ENCODE measurements at regions not wholly inside any gene's neighbourhood (a gene's known extent, or its start where the extent isn't known, plus 50 kb on each side); places are given as distances from the start of the nearest gene placed in this dataset.
"Not testable (repeated sequence)": the region's sequence is repeated elsewhere in the genome, so short reads cannot be mapped to it uniquely, and the experiment has no call there.

DNA sequence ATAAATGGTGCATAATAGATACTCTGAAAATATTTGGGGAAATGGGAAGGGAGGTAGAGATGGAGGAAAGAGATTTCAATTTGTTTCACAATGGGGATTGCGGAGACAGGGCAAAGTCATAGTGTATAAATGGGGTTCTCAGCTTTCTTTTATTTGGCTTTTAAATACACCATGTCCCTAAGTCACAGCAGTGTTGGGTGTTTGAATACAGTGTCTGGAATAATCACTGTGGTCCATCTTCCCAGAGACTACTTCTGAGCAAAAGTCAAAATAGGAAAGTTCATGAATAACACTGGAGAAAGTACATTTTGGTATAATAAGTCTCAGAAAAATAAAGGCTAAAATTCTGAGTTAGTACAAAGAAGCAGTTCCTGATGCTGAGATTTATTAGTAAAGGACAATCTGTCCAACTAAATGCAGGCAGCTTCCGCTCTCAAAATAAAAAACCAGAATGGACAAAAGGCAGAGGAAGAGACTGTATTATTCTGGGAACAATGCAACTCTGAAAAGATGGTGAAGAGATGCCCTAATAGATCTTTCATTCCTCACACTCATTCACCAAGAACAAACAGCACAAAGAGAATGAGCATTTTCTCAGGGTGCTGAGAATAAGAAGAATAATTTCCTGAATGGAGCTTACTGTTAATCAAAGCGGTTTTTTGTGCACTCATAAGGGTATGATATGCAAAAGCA is 295.4 kb upstream of the PIK3C3 start:
- CTCF ChIA-PET: no interaction called here
- H3K36me3 Mint-ChIP-seq (ENCODE audit: low read depth): no peaks in the 10 kb centered on the region
- DNase-seq (no peak), ATAC-seq (no peak)
- H3K4me1 Mint-ChIP-seq (ENCODE audit: low read depth): no peaks in the 10 kb centered on the region
- POLR2A ChIA-PET: no interaction called here
- H3K9me3 Mint-ChIP-seq (ENCODE audit: insufficient read depth): no peaks in the 10 kb centered on the region
- no peaks in the 10 kb centered on the region for H3K27me3 Mint-ChIP-seq (ENCODE audit: low read depth)
- no peak overlapping the region for H3K27ac Mint-ChIP-seq
- no peak overlapping the region for H3K4me3 Mint-ChIP-seq

DNA sequence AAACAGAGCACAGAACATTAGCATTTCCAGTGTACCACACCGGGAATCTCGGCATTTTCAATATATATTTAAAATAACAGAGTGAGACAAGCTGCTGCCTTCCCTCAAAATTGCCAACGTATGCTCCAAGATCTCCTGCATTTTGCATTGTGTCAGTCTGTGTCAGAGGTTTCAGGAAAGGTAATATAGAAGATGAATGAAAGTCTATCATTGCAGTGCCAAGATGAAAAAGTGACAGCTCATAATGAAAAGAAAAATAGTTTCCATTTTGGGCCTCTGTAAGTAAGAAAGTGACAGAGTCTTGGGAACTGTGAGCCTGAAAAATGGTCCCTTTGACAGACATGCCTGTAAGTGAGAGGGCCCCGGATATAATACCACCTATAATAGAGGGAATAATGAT is 297.8 kb upstream of the PIK3C3 start:
- Mint-ChIP-seq H3K4me1 (ENCODE audit: low read depth) (no peaks in the 10 kb centered on the region), H3K4me3 (no peak overlapping the region), H3K27me3 (ENCODE audit: low read depth) (no peaks in the 10 kb centered on the region), H3K36me3 (ENCODE audit: low read depth) (no peaks in the 10 kb centered on the region), H3K9me3 (ENCODE audit: insufficient read depth) (no peaks in the 10 kb centered on the region), H3K27ac (no peak overlapping the region)
- ATAC-seq (no peak), DNase-seq (no peak)
- ChIA-PET CTCF (no interaction called here), POLR2A (no interaction called here)

DNA sequence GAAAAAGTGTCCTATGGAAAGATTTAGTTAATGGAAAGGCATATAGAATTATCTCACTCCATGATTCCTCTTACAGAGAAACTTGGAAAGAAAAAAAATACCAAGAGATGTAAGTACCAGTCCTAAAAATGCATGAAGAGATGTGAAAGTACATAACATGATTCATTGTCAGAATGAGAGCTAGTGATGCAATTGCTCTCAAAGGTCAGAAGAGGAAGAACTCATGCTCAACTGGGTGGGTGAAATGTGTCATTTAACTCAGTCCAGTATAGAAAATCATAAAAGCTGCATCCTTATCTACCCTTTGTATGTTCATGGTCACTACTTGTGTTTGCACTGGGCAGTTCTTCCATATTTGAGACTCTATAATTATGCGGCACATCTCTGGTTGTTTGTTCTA is 300.0 kb upstream of the PIK3C3 start:
- ATAC-seq (no peak), DNase-seq (no peak)
- Mint-ChIP-seq H3K36me3 (ENCODE audit: low read depth) (no peaks in the 10 kb centered on the region), H3K27ac (no peak overlapping the region), H3K4me1 (ENCODE audit: low read depth) (no peaks in the 10 kb centered on the region), H3K9me3 (ENCODE audit: insufficient read depth) (peaks cover 6% of the 10 kb centered on the region), H3K27me3 (ENCODE audit: low read depth) (no peaks in the 10 kb centered on the region), H3K4me3 (no peak overlapping the region)
- CTCF ChIA-PET: no interaction called here
- POLR2A ChIA-PET: no interaction called here

DNA sequence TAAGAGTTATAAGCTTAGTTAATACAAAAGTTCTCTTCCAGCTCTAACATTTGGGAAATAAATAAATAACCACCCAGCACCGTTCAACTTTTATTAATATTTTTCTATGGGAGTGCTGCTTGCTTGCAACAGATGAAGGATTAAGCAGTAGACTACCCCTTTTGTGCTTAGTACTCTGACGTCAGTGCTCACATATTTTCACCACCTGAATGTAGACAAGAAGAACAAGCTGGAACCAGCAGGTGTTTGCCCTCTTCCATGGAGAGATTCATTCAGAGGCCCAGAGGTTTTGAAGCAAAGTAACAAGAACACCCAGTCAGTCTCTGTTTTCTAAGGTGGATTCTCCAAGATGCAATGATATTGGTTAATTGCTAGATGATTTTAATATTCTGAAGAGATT is 307.1 kb upstream of the PIK3C3 start:
- peaks cover 6% of the 10 kb centered on the region for H3K9me3 Mint-ChIP-seq (ENCODE audit: insufficient read depth)

DNA sequence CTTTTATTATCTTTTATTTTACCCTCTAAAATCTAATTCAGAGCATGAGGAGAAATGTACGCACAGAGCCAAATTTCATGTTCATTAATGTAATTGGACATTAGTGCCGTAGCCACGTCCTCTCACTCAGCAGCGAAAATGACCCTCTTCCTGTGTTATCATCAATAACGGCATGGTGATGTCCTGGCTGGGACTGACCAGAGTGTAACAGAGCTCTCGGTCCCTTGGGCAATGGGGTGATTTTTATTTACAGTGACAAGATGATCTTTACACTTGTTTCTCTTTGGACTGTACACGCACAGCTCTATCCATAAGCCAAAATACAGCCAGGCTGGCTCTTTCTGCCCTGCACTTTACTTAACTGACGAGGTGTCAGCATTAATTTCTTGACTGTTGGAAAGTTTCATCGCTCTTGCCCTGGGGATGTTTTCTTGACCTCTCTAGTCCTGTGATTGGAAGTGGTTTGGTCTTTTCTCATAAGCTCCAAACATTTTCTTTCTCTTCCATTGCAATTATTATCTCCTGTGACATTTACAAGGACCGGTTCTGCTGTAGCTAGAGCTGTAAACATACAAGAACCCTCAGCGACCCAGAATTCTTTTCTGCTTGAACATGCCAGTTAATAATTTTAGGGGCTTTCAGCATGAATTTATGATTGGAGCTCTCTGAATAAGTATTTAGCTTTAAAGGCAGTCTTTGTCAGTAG is 308.0 kb upstream of the PIK3C3 start:
- ChIA-PET CTCF (interaction anchor here (0.6 kb wide), 1 partner anchor 336 kb away, joined by 3 read pairs; no protein-coding TSS in a partner anchor), POLR2A (no interaction called here)
- no peak for DNase-seq
- no peak for ATAC-seq
- Mint-ChIP-seq H3K27ac (no peak overlapping the region), H3K4me1 (ENCODE audit: low read depth) (no peaks in the 10 kb centered on the region), H3K36me3 (ENCODE audit: low read depth) (no peaks in the 10 kb centered on the region), H3K4me3 (no peak overlapping the region), H3K9me3 (ENCODE audit: insufficient read depth) (peaks cover 6% of the 10 kb centered on the region), H3K27me3 (ENCODE audit: low read depth) (no peaks in the 10 kb centered on the region)

More for the DNA sequence above, 307.1 kb upstream of the PIK3C3 start:
- Mint-ChIP-seq H3K36me3 (ENCODE audit: low read depth) (no peaks in the 10 kb centered on the region), H3K4me3 (no peak overlapping the region), H3K27me3 (ENCODE audit: low read depth) (no peaks in the 10 kb centered on the region), H3K27ac (no peak overlapping the region), H3K4me1 (ENCODE audit: low read depth) (no peaks in the 10 kb centered on the region)
- POLR2A ChIA-PET: no interaction called here
- no peak for DNase-seq
- CTCF ChIA-PET: no interaction called here
- no peak for ATAC-seq

DNA sequence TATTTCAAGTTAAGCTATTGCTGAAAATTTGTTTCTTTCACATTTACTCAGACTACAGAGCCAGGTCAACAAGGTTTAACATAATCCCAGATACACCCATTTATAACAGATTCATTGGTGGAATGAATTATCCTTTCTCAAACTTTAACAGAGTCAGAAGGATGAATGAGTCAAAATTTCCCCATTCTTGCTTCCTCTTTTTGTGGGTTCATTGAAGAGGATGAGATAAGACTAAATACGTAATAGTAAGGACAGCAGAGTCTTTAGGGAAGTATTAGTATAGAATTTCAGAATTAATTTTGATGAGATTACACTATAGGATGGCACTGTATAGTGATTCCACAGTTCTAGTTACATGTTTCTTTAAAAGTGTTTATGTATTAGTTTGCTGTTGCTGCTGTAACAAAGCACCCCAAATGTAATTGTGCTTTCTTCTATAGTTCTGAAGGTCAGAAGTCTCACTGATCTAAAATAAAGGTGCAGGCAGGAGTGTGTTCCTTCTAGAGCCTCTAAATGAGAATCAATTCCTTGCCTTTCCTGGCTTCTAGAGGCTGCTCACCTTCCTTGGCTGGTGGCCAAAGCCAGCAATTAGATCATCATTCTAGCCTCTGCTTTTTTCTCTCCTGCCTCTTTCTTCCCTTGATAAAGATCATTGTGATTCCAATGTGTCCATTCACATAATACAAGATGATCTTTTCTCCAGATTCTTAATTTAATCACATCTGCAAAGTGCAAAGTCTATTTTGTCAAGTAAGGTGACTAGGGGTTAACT is 309.3 kb upstream of the PIK3C3 start:
- ChIA-PET POLR2A (no interaction called here), CTCF (no interaction called here)
- DNase-seq (no peak), ATAC-seq (no peak)
- H3K27me3 Mint-ChIP-seq (ENCODE audit: low read depth): no peaks in the 10 kb centered on the region
- no peaks in the 10 kb centered on the region for H3K36me3 Mint-ChIP-seq (ENCODE audit: low read depth)
- no peak overlapping the region for H3K27ac Mint-ChIP-seq
- H3K4me1 Mint-ChIP-seq (ENCODE audit: low read depth): no peaks in the 10 kb centered on the region
- no peak overlapping the region for H3K4me3 Mint-ChIP-seq
- H3K9me3 Mint-ChIP-seq (ENCODE audit: insufficient read depth): no peaks in the 10 kb centered on the region

DNA sequence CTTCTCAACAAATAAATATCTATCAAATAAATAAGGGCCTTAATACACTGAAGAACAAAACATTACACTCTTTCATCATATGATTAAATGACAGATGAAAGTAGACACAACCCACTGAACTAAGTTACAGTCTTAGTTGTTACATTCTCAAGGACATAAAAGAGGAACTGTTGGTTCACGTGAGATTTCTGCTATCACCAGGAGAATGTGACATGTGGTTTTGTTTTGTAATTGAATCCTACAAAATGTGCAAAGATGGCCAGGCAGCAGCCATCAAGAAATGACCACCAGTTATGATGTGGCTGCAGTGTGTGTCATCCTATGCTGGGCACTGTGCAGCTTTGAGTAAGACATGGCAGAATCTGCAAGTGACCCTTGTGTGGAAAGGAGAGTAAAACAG is 310.6 kb upstream of the PIK3C3 start:
- Mint-ChIP-seq H3K4me1 (ENCODE audit: low read depth) (no peaks in the 10 kb centered on the region), H3K4me3 (no peak overlapping the region), H3K27me3 (ENCODE audit: low read depth) (no peaks in the 10 kb centered on the region), H3K36me3 (ENCODE audit: low read depth) (no peaks in the 10 kb centered on the region), H3K27ac (no peak overlapping the region), H3K9me3 (ENCODE audit: insufficient read depth) (no peaks in the 10 kb centered on the region)
- POLR2A ChIA-PET: no interaction called here
- DNase-seq (no peak), ATAC-seq (no peak)
- CTCF ChIA-PET: no interaction called here

DNA sequence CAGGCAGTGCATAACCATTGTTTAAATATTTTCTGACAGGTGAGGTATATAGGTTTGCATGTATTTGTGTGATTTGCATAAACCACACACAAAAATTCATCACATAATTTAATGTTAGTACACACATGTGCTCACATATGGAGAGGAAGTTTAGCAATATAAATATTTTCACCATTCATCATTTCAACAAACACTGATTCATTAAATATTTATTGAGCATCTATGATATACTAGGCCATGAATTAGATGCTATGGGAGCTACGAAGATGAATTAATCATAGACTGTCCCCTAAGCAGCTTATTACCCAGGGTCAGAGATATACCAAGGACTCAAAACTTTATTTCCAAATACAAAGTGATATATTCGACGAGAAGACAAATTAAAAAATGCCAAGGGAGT is 311.6 kb upstream of the PIK3C3 start:
- ATAC-seq (no peak), DNase-seq (no peak)
- Mint-ChIP-seq H3K4me3 (no peak overlapping the region), H3K27me3 (ENCODE audit: low read depth) (no peaks in the 10 kb centered on the region), H3K9me3 (ENCODE audit: insufficient read depth) (no peaks in the 10 kb centered on the region), H3K4me1 (ENCODE audit: low read depth) (no peaks in the 10 kb centered on the region), H3K27ac (no peak overlapping the region), H3K36me3 (ENCODE audit: low read depth) (no peaks in the 10 kb centered on the region)
- POLR2A ChIA-PET: no interaction called here
- CTCF ChIA-PET: no interaction called here

DNA sequence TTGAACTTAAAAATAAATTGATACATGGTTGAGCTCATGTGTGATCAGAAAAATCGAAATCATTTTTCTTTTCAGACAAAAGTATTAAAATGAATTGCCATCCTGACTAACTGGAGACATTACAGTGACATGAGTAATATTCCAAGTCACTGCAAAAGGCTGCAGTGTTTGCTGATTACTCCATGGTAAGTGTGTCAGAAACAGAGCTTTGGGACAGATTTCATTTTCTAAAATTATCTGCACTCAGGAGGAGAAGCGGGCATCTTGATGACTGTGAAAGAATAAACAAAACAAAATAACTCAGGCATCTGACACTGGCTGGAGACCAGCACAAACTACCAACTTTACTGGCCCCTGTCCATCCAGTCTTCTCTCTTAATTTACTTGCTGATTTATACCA is 312.3 kb upstream of the PIK3C3 start:
- no peak for ATAC-seq
- ChIA-PET POLR2A (no interaction called here), CTCF (no interaction called here)
- no peak for DNase-seq
- Mint-ChIP-seq H3K27me3 (ENCODE audit: low read depth) (no peaks in the 10 kb centered on the region), H3K9me3 (ENCODE audit: insufficient read depth) (no peaks in the 10 kb centered on the region), H3K27ac (no peak overlapping the region), H3K36me3 (ENCODE audit: low read depth) (no peaks in the 10 kb centered on the region), H3K4me3 (no peak overlapping the region), H3K4me1 (ENCODE audit: low read depth) (no peaks in the 10 kb centered on the region)

DNA sequence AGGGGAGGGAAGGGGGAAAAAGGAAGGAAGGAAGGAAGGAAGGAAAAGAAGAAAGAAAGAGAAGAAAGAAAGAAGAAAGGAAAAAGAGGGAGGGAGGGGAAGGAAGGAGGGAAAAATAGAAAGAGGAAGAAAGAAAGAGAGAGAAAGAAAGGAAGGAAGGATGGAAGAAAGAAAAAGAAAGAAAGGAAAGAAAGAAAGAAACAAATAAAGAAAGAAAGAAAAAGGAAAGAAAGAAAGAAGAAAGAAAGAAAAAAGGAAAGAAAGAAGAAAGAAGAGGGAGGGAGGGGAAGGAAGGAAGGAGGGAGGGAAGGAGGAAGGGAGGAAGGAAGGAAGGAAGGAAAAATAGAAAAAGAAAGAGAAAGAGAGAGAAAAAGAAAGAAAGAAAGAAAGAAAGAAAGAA is 315.8 kb upstream of the PIK3C3 start:
- no peaks in the 10 kb centered on the region for H3K27me3 Mint-ChIP-seq (ENCODE audit: low read depth)
- ChIA-PET POLR2A (no interaction called here), CTCF (no interaction called here)
- no peak overlapping the region for H3K27ac Mint-ChIP-seq
- no peak overlapping the region for H3K4me3 Mint-ChIP-seq
- H3K9me3 Mint-ChIP-seq (ENCODE audit: insufficient read depth): no peaks in the 10 kb centered on the region
- ATAC-seq: no peak
- DNase-seq: no peak
- no peaks in the 10 kb centered on the region for H3K36me3 Mint-ChIP-seq (ENCODE audit: low read depth)
- no peaks in the 10 kb centered on the region for H3K4me1 Mint-ChIP-seq (ENCODE audit: low read depth)

DNA sequence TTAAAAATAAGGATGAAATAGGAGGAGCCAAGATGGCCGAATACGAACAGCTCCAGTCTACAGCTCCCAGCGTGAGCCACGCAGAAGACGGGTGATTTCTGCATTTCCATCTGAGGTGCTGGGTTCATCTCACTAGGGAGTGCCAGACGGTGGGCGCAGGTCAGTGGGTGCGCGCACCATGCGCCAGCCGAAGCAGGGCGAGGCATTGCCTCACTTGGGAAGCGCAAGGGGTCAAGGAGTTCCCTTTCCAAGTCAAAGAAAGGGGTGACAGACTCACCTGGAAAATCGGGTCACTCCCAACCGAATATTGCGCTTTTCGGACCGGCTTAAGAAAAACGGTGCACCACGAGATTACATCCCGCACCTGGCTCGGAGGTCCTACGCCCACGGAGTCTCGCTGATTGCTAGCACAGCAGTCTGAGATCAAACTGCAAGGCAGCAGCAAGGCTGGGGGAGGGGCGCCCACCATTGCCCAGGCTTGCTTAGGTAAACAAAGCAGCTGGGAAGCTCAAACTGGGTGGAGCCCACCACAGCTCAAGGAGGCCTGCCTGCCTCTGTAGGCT is 323.2 kb upstream of the PIK3C3 start:
- H3K4me3 Mint-ChIP-seq; POLR2A ChIA-PET; H3K4me1 Mint-ChIP-seq (ENCODE audit: low read depth); ATAC-seq; H3K36me3 Mint-ChIP-seq (ENCODE audit: low read depth); H3K9me3 Mint-ChIP-seq (ENCODE audit: insufficient read depth); H3K27me3 Mint-ChIP-seq (ENCODE audit: low read depth); DNase-seq; H3K27ac Mint-ChIP-seq; CTCF ChIA-PET: not testable (repeated sequence)

DNA sequence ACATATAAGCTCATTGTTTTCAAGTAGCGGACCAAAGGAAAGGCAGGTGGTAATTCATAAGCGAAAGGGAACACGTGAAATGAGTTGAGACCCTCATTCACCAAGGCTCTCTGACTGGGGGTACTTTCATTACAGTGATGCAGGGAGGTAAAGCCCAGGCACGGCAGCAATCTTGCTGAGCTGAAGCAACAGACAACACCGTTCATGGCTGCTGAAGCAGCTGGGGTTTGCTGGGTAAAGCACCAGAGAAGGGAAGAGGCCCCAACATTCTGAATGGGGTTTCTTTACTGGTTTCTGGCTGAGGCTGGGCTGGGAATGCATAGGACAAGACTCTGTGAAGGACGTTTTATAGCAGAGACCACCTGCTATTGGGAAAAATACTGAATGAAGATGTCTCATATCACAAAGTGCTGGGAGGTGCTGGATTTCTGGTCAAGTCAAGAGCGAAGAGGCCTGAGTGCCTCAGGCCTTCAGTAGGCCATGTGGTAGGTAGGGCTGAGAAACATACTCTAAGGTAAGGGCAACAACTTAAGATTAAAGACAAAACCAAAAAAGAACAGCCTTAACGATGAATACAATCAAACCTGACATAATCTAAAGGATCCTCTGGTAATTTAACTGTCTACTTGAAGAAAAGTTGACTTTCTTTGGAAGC is 324.7 kb upstream of the PIK3C3 start:
- ChIA-PET POLR2A (no interaction called here), CTCF (no interaction called here)
- H3K27me3 Mint-ChIP-seq (ENCODE audit: low read depth): no peaks in the 10 kb centered on the region
- H3K9me3 Mint-ChIP-seq (ENCODE audit: insufficient read depth): peaks cover 5% of the 10 kb centered on the region
- H3K4me1 Mint-ChIP-seq (ENCODE audit: low read depth): no peaks in the 10 kb centered on the region
- DNase-seq (no peak), ATAC-seq (no peak)
- H3K4me3 Mint-ChIP-seq: no peak overlapping the region
- H3K27ac Mint-ChIP-seq: no peak overlapping the region
- H3K36me3 Mint-ChIP-seq (ENCODE audit: low read depth): no peaks in the 10 kb centered on the region
